Body of pancreas (tissue), 4 donors: ENCODE measurements at regions not wholly inside any gene's neighbourhood (a gene's known extent, or its start where the extent isn't known, plus 50 kb on each side); places are given as distances from the start of the nearest gene placed in this dataset.

Experiments
- CTCF ChIP-seq, 7 experiments: fragments of 450-650 bp in 4 of 7; fragments of 200-600 bp in 3 of 7; sonication (generic) in 3 of 7; IDR thresholded peaks; one replicate each; pipeline ENCODE4 v1.5.1; 2016 to 2019; ENCODE audit warnings: antibody characterized with exemption in 7 of 7
- POLR2A ChIP-seq, 3 donors: fragments of 450-650 bp; IDR thresholded peaks; one replicate each; pipeline ENCODE4 v1.6.1; 2016; ENCODE audit warnings: antibody characterized with exemption in 3 of 3, mild to moderate bottlenecking in 2 of 3

DNA sequence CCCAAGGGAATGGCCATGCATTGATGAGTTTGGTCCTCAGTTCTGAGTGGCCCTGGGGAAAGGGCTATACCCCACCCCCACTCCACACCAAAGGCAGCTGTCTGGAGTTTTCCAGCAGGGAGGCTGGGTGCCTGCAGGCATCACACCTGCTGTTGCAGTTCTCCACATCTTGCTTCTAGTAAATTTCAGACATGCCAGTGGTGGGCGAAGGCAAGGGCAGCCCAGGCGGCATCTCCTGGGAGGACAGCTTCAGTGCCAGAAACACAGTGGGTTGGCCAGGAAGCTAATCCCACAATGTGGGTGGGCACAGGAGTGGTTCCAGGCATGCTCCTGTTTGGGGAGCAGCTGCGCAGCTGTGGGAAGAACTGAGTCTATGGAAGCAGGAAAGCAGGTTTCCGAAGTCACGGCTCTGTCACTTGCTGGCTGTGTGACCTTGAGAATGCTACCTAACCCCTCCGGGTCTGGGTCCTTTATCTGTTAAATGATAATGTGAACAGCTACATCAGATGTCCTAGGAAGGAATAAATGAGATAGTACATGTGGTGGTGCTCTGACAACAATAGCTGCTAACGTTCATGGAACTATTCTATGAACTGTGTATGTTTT is 84.6 kb upstream of the SPTBN1 start:
- no peak for TF ChIP-seq CTCF (IDR thresholded peaks at IDR 0.05)
- no peak for TF ChIP-seq POLR2A (IDR thresholded peaks at IDR 0.05)
